ENCODE measurements at regions not wholly inside any gene's neighbourhood (a gene's known extent, or its start where the extent isn't known, plus 50 kb on each side); places are given as distances from the start of the nearest gene placed in this dataset.

GRCh38 chr2:195543902-195544894 is 112.8 kb upstream of the SLC39A10 start:
- peaks cover 17 to 22% (median 17%) of the 10 kb centered on the region in 3 donors for H3K4me1 Mint-ChIP-seq
- no peak for ATAC-seq (ENCODE audit: low read depth in 2 of 2)
- peaks cover 0 to 6% (median 2%) of the 10 kb centered on the region in 7 donors for H3K9me3 Mint-ChIP-seq
- H3K27me3 Mint-ChIP-seq: no peaks in the 10 kb centered on the region
- peaks cover 0 to under 1% of the 10 kb centered on the region in 2 donors for H3K36me3 Mint-ChIP-seq
- no peak for DNase-seq
- no peak overlapping the region for H3K4me3 Mint-ChIP-seq
- H3K27ac Mint-ChIP-seq: peak overlapping the region in 1 of 6 donors; percentile 32

- peaks cover 0 to 3% (median 0%) of the 10 kb centered on the region in 7 donors for H3K9me3 Mint-ChIP-seq
- ATAC-seq (ENCODE audit: low read depth in 2 of 2) (peak in 1 of 2 donors; percentile 40), DNase-seq (no peak)
- peak overlapping the region in 1 of 6 donors; percentile 35 for H3K27ac Mint-ChIP-seq
- H3K4me1 Mint-ChIP-seq: peaks cover 22 to 25% (median 23%) of the 10 kb centered on the region in 3 donors
- H3K4me3 Mint-ChIP-seq: no peak overlapping the region
- peaks cover 0 to 9% of the 10 kb centered on the region in 2 donors for H3K36me3 Mint-ChIP-seq
- H3K27me3 Mint-ChIP-seq: no peaks in the 10 kb centered on the region
These were observed 114.0 kb upstream of the SLC39A10 start for GRCh38 chr2:195543063-195543462.

GRCh38 chr2:195542067-195542466 is 115.0 kb upstream of the SLC39A10 start:
- ATAC-seq (ENCODE audit: low read depth in 2 of 2) (no peak), DNase-seq (no peak)
- Mint-ChIP-seq H3K4me3 (no peak overlapping the region), H3K36me3 (peaks cover 0 to 9% of the 10 kb centered on the region in 2 donors), H3K9me3 (peaks cover 0 to 3% (median 0%) of the 10 kb centered on the region in 7 donors), H3K4me1 (peaks cover 22 to 32% (median 23%) of the 10 kb centered on the region in 3 donors), H3K27me3 (no peaks in the 10 kb centered on the region), H3K27ac (no peak overlapping the region)

GRCh38 chr2:195538937-195539336 is 118.1 kb upstream of the SLC39A10 start:
- Mint-ChIP-seq H3K9me3 (peaks cover 0 to 3% (median 0%) of the 10 kb centered on the region in 7 donors), H3K4me1 (peaks cover 49 to 63% (median 53%) of the 10 kb centered on the region in 3 donors), H3K36me3 (peaks cover 0 to 9% of the 10 kb centered on the region in 2 donors), H3K27me3 (no peaks in the 10 kb centered on the region), H3K4me3 (peak overlapping the region in 1 of 8 donors; percentile 9), H3K27ac (peak overlapping the region in 5 of 6 donors; percentile 10 to 86 (median 34))
- DNase-seq (no peak), ATAC-seq (ENCODE audit: low read depth in 2 of 2) (no peak)

GRCh38 chr2:195537811-195538210 is 119.2 kb upstream of the SLC39A10 start:
- H3K36me3 Mint-ChIP-seq: peaks cover 0 to 9% of the 10 kb centered on the region in 2 donors
- H3K9me3 Mint-ChIP-seq: peaks cover 0 to 3% (median 0%) of the 10 kb centered on the region in 7 donors
- DNase-seq (no peak), ATAC-seq (ENCODE audit: low read depth in 2 of 2) (no peak)
- H3K4me3 Mint-ChIP-seq: no peak overlapping the region
- H3K4me1 Mint-ChIP-seq: peaks cover 51 to 65% (median 56%) of the 10 kb centered on the region in 3 donors
- H3K27ac Mint-ChIP-seq: peak overlapping the region in 1 of 6 donors; percentile 93
- H3K27me3 Mint-ChIP-seq: no peaks in the 10 kb centered on the region

GRCh38 chr2:195536906-195537305 is 120.1 kb upstream of the SLC39A10 start:
- Mint-ChIP-seq H3K9me3 (peaks cover 0 to 3% (median 0%) of the 10 kb centered on the region in 7 donors), H3K4me3 (peak overlapping the region in 5 of 8 donors; percentile 33 to 77 (median 63)), H3K36me3 (peaks cover 0 to 9% of the 10 kb centered on the region in 2 donors), H3K4me1 (peaks cover 52 to 71% (median 62%) of the 10 kb centered on the region in 3 donors), H3K27ac (peak overlapping the region in 4 of 6 donors; percentile 71 to 93 (median 90)), H3K27me3 (no peaks in the 10 kb centered on the region)
- no peak for ATAC-seq (ENCODE audit: low read depth in 2 of 2)
- no peak for DNase-seq

- peaks cover 52 to 75% (median 71%) of the 10 kb centered on the region in 3 donors for H3K4me1 Mint-ChIP-seq
- DNase-seq (peak; percentile 71), ATAC-seq (ENCODE audit: low read depth in 2 of 2) (peak; percentile 97)
- peaks cover 0 to 9% of the 10 kb centered on the region in 2 donors for H3K36me3 Mint-ChIP-seq
- peak overlapping the region; percentile 42 to 85 (median 66) for H3K4me3 Mint-ChIP-seq
- H3K27me3 Mint-ChIP-seq: no peaks in the 10 kb centered on the region
- peaks cover 0 to 3% (median 0%) of the 10 kb centered on the region in 7 donors for H3K9me3 Mint-ChIP-seq
- H3K27ac Mint-ChIP-seq: peak overlapping the region; percentile 69 to 93 (median 87)
These were observed 121.0 kb upstream of the SLC39A10 start for GRCh38 chr2:195535911-195536522.

- peaks cover 0 to 3% (median 0%) of the 10 kb centered on the region in 7 donors for H3K9me3 Mint-ChIP-seq
- peak overlapping the region in 3 of 8 donors; percentile 37 to 77 (median 44) for H3K4me3 Mint-ChIP-seq
- H3K27ac Mint-ChIP-seq: peak overlapping the region in 5 of 6 donors; percentile 4 to 93 (median 58)
- H3K4me1 Mint-ChIP-seq: peaks cover 52 to 75% (median 72%) of the 10 kb centered on the region in 3 donors
- peaks cover 0 to 9% of the 10 kb centered on the region in 2 donors for H3K36me3 Mint-ChIP-seq
- no peaks in the 10 kb centered on the region for H3K27me3 Mint-ChIP-seq
- DNase-seq (no peak), ATAC-seq (ENCODE audit: low read depth in 2 of 2) (no peak)
These were observed 122.1 kb upstream of the SLC39A10 start for GRCh38 chr2:195534971-195535370.

- peaks cover 0 to 7% of the 10 kb centered on the region in 2 donors for H3K36me3 Mint-ChIP-seq
- H3K9me3 Mint-ChIP-seq: peaks cover 0 to 2% (median 0%) of the 10 kb centered on the region in 7 donors
- DNase-seq (no peak), ATAC-seq (ENCODE audit: low read depth in 2 of 2) (no peak)
- H3K27me3 Mint-ChIP-seq: no peaks in the 10 kb centered on the region
- peak overlapping the region; percentile 44 to 91 (median 66) for H3K4me3 Mint-ChIP-seq
- peaks cover 49 to 74% (median 68%) of the 10 kb centered on the region in 3 donors for H3K4me1 Mint-ChIP-seq
- H3K27ac Mint-ChIP-seq: peak overlapping the region; percentile 79 to 93 (median 86)
These were observed 123.0 kb upstream of the SLC39A10 start for GRCh38 chr2:195533771-195534642.

- Mint-ChIP-seq H3K36me3 (no peaks in the 10 kb centered on the region), H3K9me3 (peaks cover 0 to 2% (median 0%) of the 10 kb centered on the region in 7 donors), H3K4me1 (peaks cover 40 to 64% (median 59%) of the 10 kb centered on the region in 3 donors), H3K4me3 (peak overlapping the region; percentile 79 to 93 (median 90)), H3K27me3 (no peaks in the 10 kb centered on the region), H3K27ac (peak overlapping the region; percentile 89 to 98 (median 94))
- peak; percentile 39 to 41 for ATAC-seq (ENCODE audit: low read depth in 2 of 2)
- DNase-seq: no peak
These were observed 124.3 kb upstream of the SLC39A10 start for GRCh38 chr2:195532628-195533271.

- H3K36me3 Mint-ChIP-seq: no peaks in the 10 kb centered on the region
- no peak for DNase-seq
These were observed 124.8 kb upstream of the SLC39A10 start for GRCh38 chr2:195532255-195532627.

GRCh38 chr2:195531754-195532153 is 125.3 kb upstream of the SLC39A10 start:
- DNase-seq: no peak
- peaks cover 0 to 2% (median 0%) of the 10 kb centered on the region in 7 donors for H3K9me3 Mint-ChIP-seq

More at GRCh38 chr2:195532255-195532627, 124.8 kb upstream of the SLC39A10 start:
- Mint-ChIP-seq H3K27ac (peak overlapping the region; percentile 89 to 98 (median 94)), H3K9me3 (peaks cover 0 to 2% (median 0%) of the 10 kb centered on the region in 7 donors), H3K27me3 (no peaks in the 10 kb centered on the region), H3K4me3 (peak overlapping the region; percentile 15 to 93 (median 87)), H3K4me1 (peaks cover 40 to 59% (median 58%) of the 10 kb centered on the region in 3 donors)
- ATAC-seq (ENCODE audit: low read depth in 2 of 2): no peak

More at GRCh38 chr2:195531754-195532153, 125.3 kb upstream of the SLC39A10 start:
- Mint-ChIP-seq H3K4me1 (peaks cover 36 to 54% (median 54%) of the 10 kb centered on the region in 3 donors), H3K27me3 (no peaks in the 10 kb centered on the region), H3K4me3 (peak overlapping the region in 6 of 8 donors; percentile 15 to 93 (median 90)), H3K27ac (peak overlapping the region in 4 of 6 donors; percentile 89 to 98 (median 94)), H3K36me3 (no peaks in the 10 kb centered on the region)
- ATAC-seq (ENCODE audit: low read depth in 2 of 2): no peak
